IMR-90 (cell line): ENCODE measurements at regions not wholly inside any gene's neighbourhood (a gene's known extent, or its start where the extent isn't known, plus 50 kb on each side); places are given as distances from the start of the nearest gene placed in this dataset.

ENCODE experiments used
- ATAC-seq: fragments of 200-7000 bp; cut with Tn5 transposase; 2 replicates; pipeline ENCODE4 v1.9.1; 2020; ENCODE audit warnings: low read depth, mild to moderate bottlenecking, moderate library complexity
- BruUV-seq: library from RNA; stranded (reverse); fragments of 400-500 nt; replicated peaks from 2 replicates; lab custom pipeline; 2021; lab: Mats Ljungman, UMichigan
- CTCF ChIA-PET: fragments of 300-600 bp; formaldehyde crosslinking; extraction: SDS; loops from one replicate; lab custom pipeline; 2021; ENCODE audit warnings: antibody characterized with exemption; lab: Yijun Ruan, JAX
- POLR2A ChIA-PET: fragments of 300-600 bp; sonication (Branson Sonifier 250); formaldehyde crosslinking; loops from one replicate; lab custom pipeline; 2022; ENCODE audit warnings: antibody characterized with exemption; ENCODE audit not compliant: unreplicated experiment; lab: Charles Lee
- DNase-seq: peaks from one replicate; pipeline ENCODE4 v3.0.0; 2013
- H2AFZ ChIP-seq: replicated peaks from 2 replicates; pipeline ENCODE3; 2013; ENCODE audit warnings: low read length, mild to moderate bottlenecking; ENCODE audit not compliant: poor library complexity
- H2AK5ac ChIP-seq: 2 replicates; pipeline ENCODE4 v1.6.1; 2013; ENCODE audit warnings: low read depth, low read length, inconsistent platforms
- H2AK9ac ChIP-seq: replicated peaks from 2 replicates; pipeline ENCODE3; 2013; ENCODE audit warnings: mild to moderate bottlenecking, low read depth, low read length, moderate library complexity; ENCODE audit not compliant: poor library complexity
- H2BK120ac ChIP-seq: 2 replicates; pipeline ENCODE4 v1.6.1; 2013; ENCODE audit warnings: low read depth, low read length, inconsistent platforms
- H2BK15ac ChIP-seq: 3 replicates; pipeline ENCODE4 v1.6.1; 2013; ENCODE audit warnings: low read depth, low read length, inconsistent platforms
- H2BK20ac ChIP-seq: 2 replicates; pipeline ENCODE4 v1.6.1; 2013; ENCODE audit warnings: low read depth, mild to moderate bottlenecking, inconsistent platforms, low read length, moderate library complexity
- H2BK5ac ChIP-seq: 2 replicates; pipeline ENCODE4 v1.6.1; 2013; ENCODE audit warnings: mild to moderate bottlenecking, low read depth, low read length, inconsistent platforms; ENCODE audit not compliant: poor library complexity, severe bottlenecking
- H3K14ac ChIP-seq: replicated peaks from 2 replicates; pipeline ENCODE4 v1.6.1; 2013; ENCODE audit warnings: low read depth, low read length, inconsistent platforms
- H3K18ac ChIP-seq: 2 replicates; pipeline ENCODE4 v1.6.1; 2013; ENCODE audit warnings: low read depth, low read length, control low read depth
- H3K23ac ChIP-seq: 2 replicates; pipeline ENCODE4 v1.6.1; 2013; ENCODE audit warnings: low read depth, low read length, inconsistent platforms
- H3K27ac ChIP-seq: 2 replicates; pipeline ENCODE4 v1.5.1; 2013; ENCODE audit warnings: mild to moderate bottlenecking, control low read depth, low read length; ENCODE audit not compliant: insufficient read depth
- H3K27me3 ChIP-seq: 2 replicates; pipeline ENCODE4 v1.6.1; 2013; ENCODE audit warnings: low read length; ENCODE audit not compliant: control insufficient read depth, insufficient read depth
- H3K36me3 ChIP-seq: 2 replicates; pipeline ENCODE4 v1.6.1; 2013; ENCODE audit warnings: low read length, mixed read lengths; ENCODE audit not compliant: control insufficient read depth, insufficient read depth
- H3K4ac ChIP-seq: 2 replicates; pipeline ENCODE4 v1.6.1; 2013; ENCODE audit warnings: low read depth, low read length, inconsistent platforms
- H3K4me1 ChIP-seq: 2 replicates; pipeline ENCODE4 v1.6.1; 2013; ENCODE audit warnings: low read length, mixed read lengths; ENCODE audit not compliant: control insufficient read depth, insufficient read depth
- H3K4me2 ChIP-seq: 2 replicates; pipeline ENCODE4 v1.6.1; 2013; ENCODE audit warnings: low read depth, mild to moderate bottlenecking, control low read depth, low read length, moderate library complexity
- H3K4me3 ChIP-seq: 2 replicates; pipeline ENCODE4 v1.5.1; 2013; ENCODE audit warnings: low read depth, mild to moderate bottlenecking, control low read depth, low read length, moderate library complexity; ENCODE audit not compliant: insufficient read depth
- H3K56ac ChIP-seq: 2 replicates; pipeline ENCODE4 v1.6.1; 2013; ENCODE audit warnings: low read length, inconsistent platforms; ENCODE audit not compliant: insufficient read depth; ENCODE audit errors: extremely low read depth
- H3K79me1 ChIP-seq, 2 experiments: 2 replicates each; pipeline ENCODE4 v1.6.1; 2013; ENCODE audit warnings: low read length in 2 of 2, inconsistent platforms in 1 of 2, low read depth in 1 of 2
- H3K9ac ChIP-seq: 2 replicates; pipeline ENCODE4 v1.6.1; 2013; ENCODE audit warnings: low read depth, low read length, control low read depth
- H3K9me1 ChIP-seq: 2 replicates; pipeline ENCODE4 v1.6.1; 2013; ENCODE audit warnings: low read length, inconsistent platforms; ENCODE audit not compliant: insufficient read depth
- H3K9me3 ChIP-seq: 2 replicates; pipeline ENCODE4 v1.6.1; 2013; ENCODE audit warnings: low read length; ENCODE audit not compliant: control insufficient read depth, insufficient read depth
- H4K20me1 ChIP-seq: 2 replicates; pipeline ENCODE4 v1.6.1; 2013; ENCODE audit warnings: low read length, inconsistent platforms; ENCODE audit not compliant: insufficient read depth
- H4K5ac ChIP-seq: 2 replicates; pipeline ENCODE4 v1.6.1; 2013; ENCODE audit warnings: mild to moderate bottlenecking, low read depth, low read length, control low read depth
- H4K8ac ChIP-seq, 2 experiments: 2 replicates each; pipeline ENCODE4 v1.6.1; 2013; ENCODE audit warnings: low read depth in 2 of 2, low read length in 2 of 2, control low read depth in 1 of 2, inconsistent platforms in 1 of 2
- H4K91ac ChIP-seq: 2 replicates; pipeline ENCODE4 v1.6.1; 2013; ENCODE audit warnings: low read depth, low read length, inconsistent platforms; ENCODE audit not compliant: insufficient read depth
- ELK1 ChIP-seq: fragments of 150-350 bp; IDR thresholded peaks from 2 replicates; pipeline ENCODE4 v1.6.1; 2016; ENCODE audit warnings: low read depth, mild to moderate bottlenecking, low read length, moderate library complexity, borderline replicate concordance
- FOS ChIP-seq: fragments of 150-350 bp; IDR thresholded peaks from 2 replicates; pipeline ENCODE4 v1.6.1; 2016; ENCODE audit warnings: low read depth, low read length
- MAFK ChIP-seq: IDR thresholded peaks from 2 replicates; pipeline ENCODE4 v1.6.1; 2012; ENCODE audit warnings: low read depth, low read length, improper control_type of control experiment
- RCOR1 ChIP-seq: IDR thresholded peaks from 2 replicates; pipeline ENCODE4 v1.6.1; 2012; ENCODE audit warnings: mild to moderate bottlenecking, low read length, improper control_type of control experiment; ENCODE audit not compliant: insufficient replicate concordance
- RFX5 ChIP-seq: IDR thresholded peaks from 2 replicates; pipeline ENCODE4 v1.8.0; 2012; ENCODE audit warnings: low read depth, mild to moderate bottlenecking, low read length, moderate library complexity
- SMC3 ChIP-seq: fragments of 150-350 bp; IDR thresholded peaks from 2 replicates; pipeline ENCODE4 v1.6.1; 2016; ENCODE audit warnings: low read depth, mild to moderate bottlenecking, antibody characterized with exemption, low read length, moderate library complexity
- WGBS, 2 experiments: methylation state at CpG; one replicate each; pipeline versions ENCODE4 v1.1.5 to v1.1.7; 2013; ENCODE audit warnings: missing lambda C conversion rate in 2 of 2; ENCODE audit not compliant: insufficient read length in 1 of 2; ENCODE audit errors: extremely low coverage in 2 of 2; 5-methylcytosine and 5-hydroxymethylcytosine counted together
- dilution Hi-C: fragments of 300-500 bp; cut with HindIII; formaldehyde crosslinking; loops from one replicate; pipeline ENCODE4 v1.14.3; 2018; ENCODE audit warnings: low sequenced_read_pairs; ENCODE audit not compliant: unreplicated experiment
- in situ Hi-C: fragments of 300-500 bp; cut with MboI; formaldehyde crosslinking; loops from 3 replicates; pipeline ENCODE4 v1.14.3; 2019; ENCODE audit warnings: low sequenced_read_pairs, inconsistent platforms, mixed read lengths
- intact Hi-C: fragments of 100-400 bp; cut with micrococcal nuclease; formaldehyde crosslinking; loops from 2 replicates; pipeline ENCODE4 v1.10.0; 2022
- TF ChIP-seq, protein P1 (sequence below): conservative IDR thresholded peaks from 2 replicates; pipeline ENCODE4 v1.5.1; 2012; ENCODE audit warnings: mild to moderate bottlenecking, low read depth, low read length, improper control_type of control experiment
- TF ChIP-seq, protein P2 (sequence below): fragments of 150-350 bp; IDR thresholded peaks from 2 replicates; pipeline ENCODE4 v1.6.1; 2017; ENCODE audit warnings: mild to moderate bottlenecking, antibody characterized with exemption, low read length, low read depth

DNA sequence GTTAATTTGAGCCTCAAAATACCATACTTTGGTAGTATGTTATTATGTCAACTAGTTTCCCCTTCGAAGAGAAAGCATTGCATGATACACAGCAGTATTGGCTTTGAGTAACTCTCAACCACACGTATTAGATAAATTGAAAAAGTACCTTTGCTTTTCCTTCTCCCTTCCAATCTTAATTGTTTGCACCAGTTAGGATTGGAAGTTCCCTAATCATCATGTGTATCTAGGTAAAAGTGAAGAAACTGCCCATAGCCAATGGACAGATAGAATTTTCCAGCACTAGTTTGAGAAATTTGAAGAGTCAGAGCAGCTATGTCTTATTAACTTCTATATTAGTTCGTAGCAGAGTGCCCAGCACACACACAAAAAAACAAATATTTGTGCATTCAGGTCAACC is 241.3 kb downstream of the COX7B2 start:
- no peak overlapping the region for H4K5ac ChIP-seq
- no peak overlapping the region for H2AK5ac ChIP-seq
- H3K79me1 ChIP-seq = no peaks in the 10 kb centered on the region
- H2BK5ac ChIP-seq = no peak overlapping the region
- no peaks in the 10 kb centered on the region for H3K36me3 ChIP-seq
- dilution Hi-C loops = no loop called here
- no peak overlapping the region for H3K23ac ChIP-seq
- H3K56ac ChIP-seq = no peak overlapping the region
- no peaks in the 10 kb centered on the region for H4K20me1 ChIP-seq
- H2AFZ ChIP-seq = no peak overlapping the region
- H3K18ac ChIP-seq = no peak overlapping the region
- no peak overlapping the region for H3K27ac ChIP-seq
- DNase-seq (no peak), ATAC-seq (no peak)
- no peak overlapping the region for H2BK120ac ChIP-seq
- ChIA-PET POLR2A (no interaction called here), CTCF (no interaction called here)
- no peak overlapping the region for H2BK15ac ChIP-seq
- H3K4ac ChIP-seq = no peak overlapping the region
- intact Hi-C loops = no loop called here
- H3K9me3 ChIP-seq = no peaks in the 10 kb centered on the region
- H3K4me3 ChIP-seq = no peak overlapping the region
- no peak overlapping the region for H3K9ac ChIP-seq
- H2BK20ac ChIP-seq = no peak overlapping the region
- H3K27me3 ChIP-seq = no peaks in the 10 kb centered on the region
- in situ Hi-C loops = no loop called here
- BruUV-seq = no TSS peak
- no peak overlapping the region for H4K8ac ChIP-seq
- TF ChIP-seq RCOR1 (no peak), ELK1 (no peak), FOS (no peak), MAFK (no peak), SMC3 (no peak), RFX5 (peak; percentile 50; the same call in 1 of the 2 replicates)
- TF ChIP-seq, protein P1, sequence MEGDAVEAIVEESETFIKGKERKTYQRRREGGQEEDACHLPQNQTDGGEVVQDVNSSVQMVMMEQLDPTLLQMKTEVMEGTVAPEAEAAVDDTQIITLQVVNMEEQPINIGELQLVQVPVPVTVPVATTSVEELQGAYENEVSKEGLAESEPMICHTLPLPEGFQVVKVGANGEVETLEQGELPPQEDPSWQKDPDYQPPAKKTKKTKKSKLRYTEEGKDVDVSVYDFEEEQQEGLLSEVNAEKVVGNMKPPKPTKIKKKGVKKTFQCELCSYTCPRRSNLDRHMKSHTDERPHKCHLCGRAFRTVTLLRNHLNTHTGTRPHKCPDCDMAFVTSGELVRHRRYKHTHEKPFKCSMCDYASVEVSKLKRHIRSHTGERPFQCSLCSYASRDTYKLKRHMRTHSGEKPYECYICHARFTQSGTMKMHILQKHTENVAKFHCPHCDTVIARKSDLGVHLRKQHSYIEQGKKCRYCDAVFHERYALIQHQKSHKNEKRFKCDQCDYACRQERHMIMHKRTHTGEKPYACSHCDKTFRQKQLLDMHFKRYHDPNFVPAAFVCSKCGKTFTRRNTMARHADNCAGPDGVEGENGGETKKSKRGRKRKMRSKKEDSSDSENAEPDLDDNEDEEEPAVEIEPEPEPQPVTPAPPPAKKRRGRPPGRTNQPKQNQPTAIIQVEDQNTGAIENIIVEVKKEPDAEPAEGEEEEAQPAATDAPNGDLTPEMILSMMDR = no peak
- TF ChIP-seq, protein P2, sequence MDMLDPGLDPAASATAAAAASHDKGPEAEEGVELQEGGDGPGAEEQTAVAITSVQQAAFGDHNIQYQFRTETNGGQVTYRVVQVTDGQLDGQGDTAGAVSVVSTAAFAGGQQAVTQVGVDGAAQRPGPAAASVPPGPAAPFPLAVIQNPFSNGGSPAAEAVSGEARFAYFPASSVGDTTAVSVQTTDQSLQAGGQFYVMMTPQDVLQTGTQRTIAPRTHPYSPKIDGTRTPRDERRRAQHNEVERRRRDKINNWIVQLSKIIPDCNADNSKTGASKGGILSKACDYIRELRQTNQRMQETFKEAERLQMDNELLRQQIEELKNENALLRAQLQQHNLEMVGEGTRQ = no peak
- no peaks in the 10 kb centered on the region for H3K9me1 ChIP-seq
- H3K14ac ChIP-seq = no peak overlapping the region
- no peaks in the 10 kb centered on the region for H3K4me1 ChIP-seq
- no peak overlapping the region for H4K91ac ChIP-seq
- no peak overlapping the region for H3K4me2 ChIP-seq
- H2AK9ac ChIP-seq = no peak overlapping the region
- WGBS, 2 experiments = no CpG with 5 or more reads among the region's 3 CpGs
